Spinal cord (tissue), 9 donors: ENCODE measurements at regions not wholly inside any gene's neighbourhood (a gene's known extent, or its start where the extent isn't known, plus 50 kb on each side); places are given as distances from the start of the nearest gene placed in this dataset.

Experiments used
- DNase-seq, 6 donors: peaks; one replicate each; pipeline versions ENCODE4 v3.0.0 to v3.0.0-alpha.2; 2013 to 2015; ENCODE audit warnings: low spot score in 6 of 6, low read depth in 4 of 6
- H3K27ac ChIP-seq: one replicate; pipeline ENCODE4 v1.5.1; 2013; ENCODE audit warnings: low read depth, low read length, control low read depth
- H3K27me3 ChIP-seq: one replicate; pipeline ENCODE4 v1.6.1; 2013; ENCODE audit warnings: low read length; ENCODE audit not compliant: control insufficient read depth, insufficient read depth
- H3K36me3 ChIP-seq: one replicate; pipeline ENCODE4 v1.6.1; 2013; ENCODE audit warnings: low read length; ENCODE audit not compliant: control insufficient read depth, insufficient read depth
- H3K4me1 ChIP-seq: one replicate; pipeline ENCODE4 v1.6.1; 2013; ENCODE audit warnings: low read length; ENCODE audit not compliant: control insufficient read depth, insufficient read depth
- H3K4me3 ChIP-seq: one replicate; pipeline ENCODE4 v1.5.1; 2013; ENCODE audit warnings: low read depth, low read length, control low read depth
- H3K9me3 ChIP-seq: one replicate; pipeline ENCODE4 v1.6.1; 2013; ENCODE audit warnings: low read length; ENCODE audit not compliant: control insufficient read depth, insufficient read depth
- WGBS: methylation state at CpG from one replicate; pipeline ENCODE4 v1.1.5; 2013; ENCODE audit warnings: missing lambda C conversion rate; ENCODE audit not compliant: insufficient coverage; 5-methylcytosine and 5-hydroxymethylcytosine counted together
- donor health status: healthy.

DNA sequence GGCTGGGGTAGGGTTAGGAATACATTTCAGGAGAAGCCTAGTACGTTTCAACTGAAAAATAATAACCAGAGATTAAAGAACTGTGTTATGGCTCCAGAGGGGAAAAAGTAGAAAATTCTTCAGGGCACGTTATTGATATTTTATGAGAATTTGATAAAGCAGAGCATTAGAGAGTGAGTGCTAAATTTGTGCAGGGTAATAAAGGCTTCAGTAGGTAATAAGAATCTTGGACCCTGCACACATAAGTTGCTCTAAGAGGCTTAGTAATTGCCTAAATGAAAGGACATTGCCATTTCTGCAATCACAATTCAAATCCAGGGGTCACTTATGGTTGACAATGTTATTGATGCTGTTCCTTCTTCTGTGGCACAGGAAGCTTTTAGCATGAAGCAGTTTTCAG is 439.4 kb upstream of the DCN start:
- DNase-seq: peak in 1 of 6 donors; percentile 76
- Histone ChIP-seq H3K9me3 (no peaks in the 10 kb centered on the region), H3K36me3 (no peaks in the 10 kb centered on the region), H3K4me1 (peaks cover 5% of the 10 kb centered on the region), H3K27me3 (no peaks in the 10 kb centered on the region), H3K4me3 (no peak overlapping the region), H3K27ac (no peak overlapping the region)
- WGBS: 66% methylated on average over 2 of the region's 2 CpGs

DNA sequence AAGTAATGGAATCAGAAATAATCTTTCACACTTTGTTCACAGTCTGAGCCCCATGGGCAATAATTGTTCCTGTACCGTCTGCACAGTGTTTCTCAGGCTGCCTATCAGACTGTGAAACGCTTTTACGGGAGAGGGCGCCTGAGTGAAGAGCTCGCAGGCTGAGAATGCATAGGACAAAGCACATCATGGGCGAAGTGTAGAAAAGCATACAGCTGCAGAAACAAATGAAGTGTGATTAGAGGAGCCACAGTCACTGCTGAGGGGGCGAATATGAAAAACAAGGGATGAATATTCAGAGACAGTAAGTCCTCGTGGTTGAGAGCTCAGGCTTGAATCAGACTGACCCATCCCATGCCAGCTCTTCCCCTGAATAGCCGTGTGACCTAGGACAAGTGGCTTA is 438.4 kb upstream of the DCN start:
- H3K4me3 ChIP-seq: no peak overlapping the region
- H3K36me3 ChIP-seq: no peaks in the 10 kb centered on the region
- H3K9me3 ChIP-seq: no peaks in the 10 kb centered on the region
- H3K27me3 ChIP-seq: no peaks in the 10 kb centered on the region
- peaks cover 5% of the 10 kb centered on the region for H3K4me1 ChIP-seq
- DNase-seq: peak; percentile 35 to 96 (median 56)
- WGBS: 16% methylated on average over 8 of the region's 9 CpGs
- H3K27ac ChIP-seq: no peak overlapping the region

- no peaks in the 10 kb centered on the region for H3K27me3 ChIP-seq
- H3K9me3 ChIP-seq: no peaks in the 10 kb centered on the region
- WGBS: no CpG with 5 or more reads among the region's 2 CpGs
- peaks cover 5% of the 10 kb centered on the region for H3K4me1 ChIP-seq
- H3K4me3 ChIP-seq: no peak overlapping the region
- no peaks in the 10 kb centered on the region for H3K36me3 ChIP-seq
- no peak overlapping the region for H3K27ac ChIP-seq
- DNase-seq: no peak
These were observed 437.8 kb upstream of the DCN start for GRCh38 chr12:91620422-91620821.

DNA sequence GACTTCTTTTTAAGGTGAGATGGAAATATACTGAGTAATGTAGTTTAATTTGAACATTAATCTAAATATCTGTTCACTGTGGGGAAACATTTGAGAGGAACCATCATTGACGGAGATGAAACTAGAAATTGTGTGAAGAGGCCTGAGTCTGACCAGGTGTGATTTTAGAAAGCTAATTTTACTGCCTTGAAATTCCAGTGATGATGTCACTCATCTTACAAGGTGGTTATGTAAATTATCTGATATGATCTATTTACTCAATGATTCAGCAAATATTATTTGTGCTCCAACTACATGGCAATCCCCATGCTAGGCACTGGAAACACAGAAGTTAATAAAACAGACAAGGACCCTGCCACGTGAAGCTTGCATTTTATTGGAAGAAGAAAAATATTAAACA is 435.7 kb upstream of the DCN start:
- Histone ChIP-seq H3K36me3 (no peaks in the 10 kb centered on the region), H3K9me3 (no peaks in the 10 kb centered on the region), H3K27me3 (no peaks in the 10 kb centered on the region), H3K4me3 (no peak overlapping the region), H3K4me1 (peaks cover 5% of the 10 kb centered on the region), H3K27ac (no peak overlapping the region)
- DNase-seq: no peak
- WGBS: no CpG with 5 or more reads among the region's 2 CpGs

DNA sequence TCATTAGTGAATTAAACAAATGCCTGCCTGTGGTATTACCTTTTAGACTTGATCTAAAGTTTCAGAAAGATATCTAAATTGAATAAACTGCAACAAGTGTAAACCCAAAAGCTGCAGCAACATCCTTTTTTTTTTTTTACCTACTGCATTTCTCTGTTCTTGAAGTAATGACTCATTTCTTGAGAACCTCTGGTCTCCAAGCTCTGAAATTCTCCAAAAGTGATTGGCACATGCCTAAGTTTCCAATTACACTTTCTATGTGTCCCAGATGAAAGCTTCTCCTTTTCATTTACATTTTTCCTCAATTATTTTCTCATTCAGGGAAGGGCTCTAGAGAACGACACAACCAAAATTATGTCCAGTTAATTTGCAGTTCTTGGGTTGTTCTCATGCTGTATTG is 435.2 kb upstream of the DCN start:
- no peaks in the 10 kb centered on the region for H3K27me3 ChIP-seq
- DNase-seq: no peak
- H3K9me3 ChIP-seq: no peaks in the 10 kb centered on the region
- no peaks in the 10 kb centered on the region for H3K36me3 ChIP-seq
- H3K4me3 ChIP-seq: no peak overlapping the region
- peaks cover 5% of the 10 kb centered on the region for H3K4me1 ChIP-seq
- WGBS: no CpG with 5 or more reads among the region's 1 CpG
- H3K27ac ChIP-seq: no peak overlapping the region

- H3K4me1 ChIP-seq: peaks cover 4% of the 10 kb centered on the region
- no peaks in the 10 kb centered on the region for H3K9me3 ChIP-seq
- H3K27me3 ChIP-seq: no peaks in the 10 kb centered on the region
- no peak overlapping the region for H3K4me3 ChIP-seq
- DNase-seq: no peak
- no peaks in the 10 kb centered on the region for H3K36me3 ChIP-seq
- 86% methylated on average over 1 of the region's 2 CpGs for WGBS
- no peak overlapping the region for H3K27ac ChIP-seq
These were observed 433.8 kb upstream of the DCN start for GRCh38 chr12:91616416-91616815.

GRCh38 chr12:91613223-91613779 is 430.7 kb upstream of the DCN start:
- Histone ChIP-seq H3K36me3 (no peaks in the 10 kb centered on the region), H3K4me3 (no peak overlapping the region), H3K9me3 (no peaks in the 10 kb centered on the region), H3K27ac (no peak overlapping the region), H3K27me3 (no peaks in the 10 kb centered on the region), H3K4me1 (no peaks in the 10 kb centered on the region)
- no CpG with 5 or more reads among the region's 4 CpGs for WGBS
- DNase-seq: no peak

DNA sequence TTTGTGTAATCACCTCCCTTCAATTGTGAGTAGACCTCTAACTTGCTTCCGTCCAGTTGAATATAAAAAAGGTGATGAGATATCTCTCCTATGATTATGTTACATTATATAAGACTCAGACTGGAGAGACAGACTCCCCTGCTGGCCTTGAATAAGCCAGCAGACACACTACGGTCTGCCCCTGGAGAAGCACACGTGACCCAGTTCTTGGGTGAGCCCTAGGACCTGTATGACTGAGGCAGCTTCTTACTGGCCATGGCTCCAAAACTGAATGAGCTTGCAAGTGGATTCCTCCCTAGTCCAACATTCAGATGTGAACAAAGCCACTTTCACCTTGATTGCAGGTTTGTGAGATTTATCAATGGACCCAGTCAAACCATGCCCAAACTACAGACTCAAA is 427.9 kb upstream of the DCN start:
- H3K4me3 ChIP-seq: no peak overlapping the region
- H3K9me3 ChIP-seq: no peaks in the 10 kb centered on the region
- H3K4me1 ChIP-seq: no peaks in the 10 kb centered on the region
- no peak for DNase-seq
- H3K27ac ChIP-seq: no peak overlapping the region
- 91% methylated on average over 2 of the region's 3 CpGs for WGBS
- no peaks in the 10 kb centered on the region for H3K36me3 ChIP-seq
- H3K27me3 ChIP-seq: no peaks in the 10 kb centered on the region

DNA sequence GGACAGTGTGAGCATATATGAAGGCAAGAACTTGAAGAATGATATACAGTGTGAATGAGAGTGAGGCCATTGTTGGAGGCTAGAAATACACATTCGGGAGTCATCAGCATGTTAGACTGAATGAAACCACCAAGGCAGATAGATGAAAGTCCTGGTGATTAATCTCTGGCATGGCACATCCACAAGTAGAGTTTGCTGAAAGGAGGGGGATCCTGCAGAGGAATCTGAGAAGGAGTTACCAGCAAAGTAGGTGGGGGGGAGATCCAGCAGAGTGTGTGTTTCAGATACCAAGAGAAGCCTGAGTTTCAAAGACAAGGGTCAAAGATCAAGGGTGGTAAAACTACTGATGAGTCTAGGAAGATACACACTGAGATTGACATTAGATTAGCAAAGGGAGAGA is 426.7 kb upstream of the DCN start:
- no peaks in the 10 kb centered on the region for H3K27me3 ChIP-seq
- H3K4me1 ChIP-seq: no peaks in the 10 kb centered on the region
- peak in 1 of 6 donors; percentile 49 for DNase-seq
- 50% methylated on average over 1 of the region's 1 CpG for WGBS
- no peak overlapping the region for H3K27ac ChIP-seq
- no peaks in the 10 kb centered on the region for H3K36me3 ChIP-seq
- no peaks in the 10 kb centered on the region for H3K9me3 ChIP-seq
- H3K4me3 ChIP-seq: no peak overlapping the region

DNA sequence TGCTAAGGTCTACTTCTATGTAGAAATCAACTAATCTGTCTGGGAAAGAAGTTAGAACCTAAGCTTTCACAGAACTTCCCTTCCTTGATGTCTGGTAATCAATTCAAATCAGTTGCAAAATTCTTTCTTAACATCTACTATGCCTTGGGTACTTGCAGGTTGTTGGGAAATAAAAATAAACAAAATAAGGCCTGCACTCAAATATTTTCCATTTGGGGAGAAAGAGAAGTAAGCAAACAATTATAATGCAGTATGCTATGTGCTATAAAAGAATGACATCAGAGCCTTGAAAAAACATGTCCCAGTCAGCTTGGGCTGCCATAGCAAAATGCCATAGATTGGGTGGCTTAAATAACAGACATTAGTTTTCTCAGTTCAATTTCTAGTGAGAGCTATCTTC is 425.9 kb upstream of the DCN start:
- no peak for DNase-seq
- Histone ChIP-seq H3K4me1 (no peaks in the 10 kb centered on the region), H3K27ac (no peak overlapping the region), H3K4me3 (no peak overlapping the region), H3K9me3 (no peaks in the 10 kb centered on the region), H3K27me3 (no peaks in the 10 kb centered on the region), H3K36me3 (no peaks in the 10 kb centered on the region)
